Memory B cell (primary cell): ENCODE measurements at regions not wholly inside any gene's neighbourhood (a gene's known extent, or its start where the extent isn't known, plus 50 kb on each side); places are given as distances from the start of the nearest gene placed in this dataset.

Experiments
- ATAC-seq: fragments of 150-1000 bp; cut with Tn5 transposase; 2 replicates; pipeline ENCODE4 v1.10.0; 2021; ENCODE audit warnings: low read depth, mild to moderate bottlenecking, moderate library complexity
- DNase-seq, 2 donors: peaks; one replicate each; pipeline ENCODE4 v3.0.0; 2022; ENCODE audit warnings: low spot score in 2 of 2
- H3K27ac Mint-ChIP-seq: one replicate; pipeline ENCODE4 v1.8.0; 2022; ENCODE audit warnings: mild to moderate bottlenecking, moderate library complexity, mixed read lengths
- H3K27me3 Mint-ChIP-seq: one replicate; pipeline ENCODE4 v1.8.0; 2022; ENCODE audit warnings: mixed read lengths
- H3K36me3 Mint-ChIP-seq: one replicate; pipeline ENCODE4 v1.8.0; 2022; ENCODE audit warnings: mild to moderate bottlenecking, mixed read lengths
- H3K4me1 Mint-ChIP-seq: one replicate; pipeline ENCODE4 v1.8.0; 2022; ENCODE audit warnings: mixed read lengths
- H3K4me3 Mint-ChIP-seq: one replicate; pipeline ENCODE4 v1.8.0; 2022; ENCODE audit warnings: mild to moderate bottlenecking, moderate library complexity, mixed read lengths
- H3K9me3 Mint-ChIP-seq: one replicate; pipeline ENCODE4 v1.8.0; 2022; ENCODE audit warnings: mixed read lengths

- DNase-seq (no peak), ATAC-seq (no peak)
- no peak overlapping the region for H3K27ac Mint-ChIP-seq
- no peaks in the 10 kb centered on the region for H3K36me3 Mint-ChIP-seq
- H3K4me3 Mint-ChIP-seq, result no peak overlapping the region
- H3K4me1 Mint-ChIP-seq, result no peaks in the 10 kb centered on the region
- H3K27me3 Mint-ChIP-seq, result no peaks in the 10 kb centered on the region
- peaks cover 1% of the 10 kb centered on the region for H3K9me3 Mint-ChIP-seq
Measured at GRCh38 chr11:15551901-15552851, 437.5 kb downstream of the INSC start.

- no peak overlapping the region for H3K4me3 Mint-ChIP-seq
- H3K4me1 Mint-ChIP-seq, result peaks cover 4% of the 10 kb centered on the region
- no peak for ATAC-seq
- no peak overlapping the region for H3K27ac Mint-ChIP-seq
- no peak for DNase-seq
- H3K9me3 Mint-ChIP-seq, result peaks cover 7% of the 10 kb centered on the region
- H3K27me3 Mint-ChIP-seq, result no peaks in the 10 kb centered on the region
- H3K36me3 Mint-ChIP-seq, result no peaks in the 10 kb centered on the region
Measured at GRCh38 chr11:15555161-15555560, 440.4 kb downstream of the INSC start.

DNA sequence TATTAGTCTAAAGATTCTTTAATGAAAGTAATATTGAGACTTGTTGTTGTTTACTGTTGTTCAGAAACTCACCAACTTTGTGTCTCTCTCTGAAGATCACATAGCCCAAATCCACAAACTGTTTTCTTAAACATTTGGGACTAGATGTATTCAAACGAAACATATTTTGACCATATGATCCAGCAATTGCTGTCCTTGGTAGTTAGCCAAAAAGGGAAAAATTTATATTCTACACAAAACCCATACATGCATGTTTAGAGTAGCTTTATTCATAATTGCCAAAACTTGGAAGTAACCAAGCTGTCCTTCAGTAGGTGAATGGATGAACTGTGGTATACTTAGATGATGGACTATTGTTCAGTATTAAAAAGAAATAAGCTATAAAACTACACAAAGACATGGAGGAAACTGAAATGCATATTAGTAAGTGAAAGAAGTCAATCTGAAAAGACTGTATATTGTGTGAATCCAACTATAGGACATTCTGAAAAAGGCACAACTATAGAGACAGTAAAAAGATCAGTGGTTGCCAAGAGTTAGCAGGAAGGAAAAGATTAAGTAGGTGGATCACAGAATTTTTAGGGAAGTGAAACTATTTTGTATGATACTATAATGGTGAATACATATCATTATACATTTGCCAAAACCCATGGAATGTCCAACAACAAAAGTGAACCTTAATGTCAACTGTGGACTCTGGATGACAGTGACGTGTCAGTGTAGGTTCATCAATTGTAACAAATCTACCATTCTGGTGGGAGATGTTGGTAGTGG is 442.9 kb downstream of the INSC start:
- Mint-ChIP-seq H3K4me3 (no peak overlapping the region), H3K9me3 (peaks cover 6% of the 10 kb centered on the region), H3K27me3 (no peaks in the 10 kb centered on the region), H3K4me1 (peaks cover 4% of the 10 kb centered on the region), H3K36me3 (no peaks in the 10 kb centered on the region), H3K27ac (no peak overlapping the region)
- DNase-seq (no peak), ATAC-seq (no peak)

- Mint-ChIP-seq H3K36me3 (no peaks in the 10 kb centered on the region), H3K27me3 (no peaks in the 10 kb centered on the region), H3K9me3 (peaks cover 6% of the 10 kb centered on the region), H3K4me3 (no peak overlapping the region), H3K4me1 (peaks cover 4% of the 10 kb centered on the region), H3K27ac (no peak overlapping the region)
- no peak for ATAC-seq
- no peak for DNase-seq
Measured at GRCh38 chr11:15558513-15559181, 443.9 kb downstream of the INSC start.

GRCh38 chr11:15560689-15561467 is 446.2 kb downstream of the INSC start:
- peaks cover 6% of the 10 kb centered on the region for H3K9me3 Mint-ChIP-seq
- H3K4me3 Mint-ChIP-seq, result no peak overlapping the region
- DNase-seq, result no peak
- H3K27me3 Mint-ChIP-seq, result no peaks in the 10 kb centered on the region
- ATAC-seq, result no peak
- no peak overlapping the region for H3K27ac Mint-ChIP-seq
- H3K4me1 Mint-ChIP-seq, result peaks cover 4% of the 10 kb centered on the region
- no peaks in the 10 kb centered on the region for H3K36me3 Mint-ChIP-seq

GRCh38 chr11:15562230-15562629 is 447.5 kb downstream of the INSC start:
- ATAC-seq, result no peak
- H3K27ac Mint-ChIP-seq, result no peak overlapping the region
- no peak overlapping the region for H3K4me3 Mint-ChIP-seq
- H3K9me3 Mint-ChIP-seq, result peaks cover 6% of the 10 kb centered on the region
- no peaks in the 10 kb centered on the region for H3K36me3 Mint-ChIP-seq
- no peak for DNase-seq
- H3K27me3 Mint-ChIP-seq, result no peaks in the 10 kb centered on the region
- peaks cover 4% of the 10 kb centered on the region for H3K4me1 Mint-ChIP-seq

GRCh38 chr11:15563054-15563453 is 448.3 kb downstream of the INSC start:
- H3K4me1 Mint-ChIP-seq, result no peaks in the 10 kb centered on the region
- no peak overlapping the region for H3K27ac Mint-ChIP-seq
- no peak overlapping the region for H3K4me3 Mint-ChIP-seq
- DNase-seq (no peak), ATAC-seq (no peak)
- peaks cover 3% of the 10 kb centered on the region for H3K9me3 Mint-ChIP-seq
- no peaks in the 10 kb centered on the region for H3K27me3 Mint-ChIP-seq
- H3K36me3 Mint-ChIP-seq, result no peaks in the 10 kb centered on the region

DNA sequence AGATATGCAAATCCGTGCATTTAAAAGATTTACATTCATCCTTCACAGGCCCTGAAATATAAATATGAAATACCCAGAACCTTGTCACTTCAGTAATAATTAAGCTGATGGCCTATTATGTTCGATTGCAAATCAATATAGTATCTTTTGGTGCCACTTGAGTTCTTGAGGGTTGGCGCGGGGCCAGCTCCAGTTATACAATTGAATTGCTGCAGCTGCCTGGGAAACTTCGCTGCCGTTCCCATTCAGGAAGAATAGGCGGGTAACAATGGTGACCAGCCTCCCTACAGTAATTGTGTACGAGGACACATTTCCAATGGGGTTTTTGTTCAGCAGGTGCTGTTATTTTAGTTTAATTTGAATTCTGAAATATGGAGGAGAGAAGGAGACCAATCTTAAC is 451.2 kb downstream of the INSC start:
- ATAC-seq, result no peak
- no peaks in the 10 kb centered on the region for H3K9me3 Mint-ChIP-seq
- no peak overlapping the region for H3K27ac Mint-ChIP-seq
- DNase-seq, result no peak
- H3K27me3 Mint-ChIP-seq, result no peaks in the 10 kb centered on the region
- no peaks in the 10 kb centered on the region for H3K36me3 Mint-ChIP-seq
- no peak overlapping the region for H3K4me3 Mint-ChIP-seq
- H3K4me1 Mint-ChIP-seq, result no peaks in the 10 kb centered on the region

DNA sequence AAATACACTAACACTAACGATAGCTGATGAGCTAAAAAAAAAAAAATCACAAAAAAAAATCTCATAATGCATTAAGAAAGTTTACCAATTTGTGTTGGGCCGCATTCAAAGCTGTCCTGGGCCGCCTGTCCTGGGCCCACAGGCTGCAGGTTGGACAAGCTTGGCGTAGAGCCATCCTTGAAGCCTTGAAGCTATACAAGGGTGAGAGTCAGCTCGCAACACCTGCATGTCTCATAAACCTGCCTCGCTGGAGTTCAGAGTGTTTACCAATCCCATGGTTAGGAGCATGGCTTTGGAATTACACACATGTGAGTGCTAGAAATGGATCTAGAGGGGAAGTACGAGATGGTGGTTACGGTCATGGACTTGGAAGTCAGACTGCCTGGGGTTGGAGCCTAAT is 453.7 kb downstream of the INSC start:
- no peaks in the 10 kb centered on the region for H3K36me3 Mint-ChIP-seq

GRCh38 chr11:15569305-15570025 is 454.7 kb downstream of the INSC start:
- Mint-ChIP-seq H3K27me3 (no peaks in the 10 kb centered on the region), H3K9me3 (no peaks in the 10 kb centered on the region), H3K36me3 (no peaks in the 10 kb centered on the region), H3K4me3 (no peak overlapping the region), H3K4me1 (no peaks in the 10 kb centered on the region), H3K27ac (no peak overlapping the region)
- ATAC-seq (no peak), DNase-seq (no peak)

More for the DNA sequence above, 453.7 kb downstream of the INSC start:
- Mint-ChIP-seq H3K4me1 (no peaks in the 10 kb centered on the region), H3K27ac (no peak overlapping the region), H3K4me3 (no peak overlapping the region), H3K9me3 (no peaks in the 10 kb centered on the region), H3K27me3 (no peaks in the 10 kb centered on the region)
- no peak for ATAC-seq
- DNase-seq, result no peak

DNA sequence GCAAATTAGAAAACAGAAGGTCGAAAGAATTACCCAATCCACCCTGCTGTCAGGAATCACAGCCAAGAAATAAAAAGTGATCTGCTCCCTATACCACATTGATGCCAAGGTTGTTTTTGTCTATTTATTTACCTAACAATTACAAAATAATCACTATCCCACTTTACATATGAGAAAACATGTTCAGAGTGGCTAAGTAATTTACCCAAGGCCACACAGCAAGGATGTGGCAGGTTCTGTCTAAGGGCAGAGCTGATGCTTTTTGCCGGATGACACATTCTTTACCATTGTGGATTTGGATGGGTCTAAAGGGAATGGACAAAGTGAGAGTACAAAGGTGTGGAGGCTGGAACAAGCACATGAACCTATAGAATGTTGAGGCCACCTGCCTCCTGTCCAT is 460.7 kb downstream of the INSC start:
- no peaks in the 10 kb centered on the region for H3K36me3 Mint-ChIP-seq
- no peak overlapping the region for H3K27ac Mint-ChIP-seq
- ATAC-seq (no peak), DNase-seq (no peak)
- H3K4me3 Mint-ChIP-seq, result no peak overlapping the region
- no peaks in the 10 kb centered on the region for H3K9me3 Mint-ChIP-seq
- H3K4me1 Mint-ChIP-seq, result no peaks in the 10 kb centered on the region
- H3K27me3 Mint-ChIP-seq, result no peaks in the 10 kb centered on the region

GRCh38 chr11:15576769-15577168 is 462.0 kb downstream of the INSC start:
- ATAC-seq (no peak), DNase-seq (no peak)
- no peaks in the 10 kb centered on the region for H3K9me3 Mint-ChIP-seq
- H3K36me3 Mint-ChIP-seq, result no peaks in the 10 kb centered on the region
- H3K27me3 Mint-ChIP-seq, result no peaks in the 10 kb centered on the region
- H3K4me1 Mint-ChIP-seq, result no peaks in the 10 kb centered on the region
- H3K4me3 Mint-ChIP-seq, result no peak overlapping the region
- H3K27ac Mint-ChIP-seq, result no peak overlapping the region

- DNase-seq (no peak), ATAC-seq (no peak)
- Mint-ChIP-seq H3K27me3 (no peaks in the 10 kb centered on the region), H3K9me3 (no peaks in the 10 kb centered on the region), H3K36me3 (no peaks in the 10 kb centered on the region), H3K4me1 (no peaks in the 10 kb centered on the region), H3K27ac (no peak overlapping the region), H3K4me3 (no peak overlapping the region)
Measured at GRCh38 chr11:15577519-15577918, 462.8 kb downstream of the INSC start.
